ENCODE measurements at regions not wholly inside any gene's neighbourhood (a gene's known extent, or its start where the extent isn't known, plus 50 kb on each side); places are given as distances from the start of the nearest gene placed in this dataset.
A peak's percentile ranks its signal among the peaks of the same experiment; 100 is the strongest.

DNA sequence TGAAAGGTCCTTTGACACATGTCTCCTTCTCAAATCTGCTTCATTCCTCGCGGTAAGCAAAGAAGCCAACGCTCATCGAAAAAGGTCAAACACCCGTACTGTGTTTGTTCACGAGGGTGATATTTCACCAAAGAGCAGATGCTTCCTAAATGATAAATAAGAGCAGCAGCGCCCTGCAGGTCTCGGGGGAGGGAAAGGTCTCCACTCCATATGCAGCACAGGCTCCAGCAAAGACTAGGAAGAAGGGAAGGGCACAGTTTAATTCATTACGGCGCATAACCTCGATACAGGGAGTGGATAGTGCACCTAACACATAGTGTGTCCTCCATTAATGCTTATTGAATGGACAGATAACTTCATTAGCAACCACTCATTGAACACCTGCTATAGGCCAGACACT is 593.3 kb downstream of the CDK5RAP2 start:
- no peak for FAIRE-seq
- no peak for TF ChIP-seq POLR2AphosphoS5 (IDR thresholded peaks at IDR 0.05; ENCODE audit: low read depth, low read length)
- TF ChIP-seq SPI1 (IDR thresholded peaks at IDR 0.05; ENCODE audit: low read depth, low read length), result no peak
- no peak for TF ChIP-seq PAX5 (IDR thresholded peaks at IDR 0.05; ENCODE audit: insufficient read depth, low read length, severe bottlenecking)
- no peak for TF ChIP-seq TAF1 (IDR thresholded peaks at IDR 0.05; ENCODE audit: low read depth, low read length)
- no peak for TF ChIP-seq POU2F2 (IDR thresholded peaks at IDR 0.05; ENCODE audit: low read depth, low read length)
- no peak for TF ChIP-seq POLR2A (IDR thresholded peaks at IDR 0.05; ENCODE audit: low read depth, low read length)
- DNase-seq (ENCODE audit: insufficient read length, low spot score), result no peak

DNA sequence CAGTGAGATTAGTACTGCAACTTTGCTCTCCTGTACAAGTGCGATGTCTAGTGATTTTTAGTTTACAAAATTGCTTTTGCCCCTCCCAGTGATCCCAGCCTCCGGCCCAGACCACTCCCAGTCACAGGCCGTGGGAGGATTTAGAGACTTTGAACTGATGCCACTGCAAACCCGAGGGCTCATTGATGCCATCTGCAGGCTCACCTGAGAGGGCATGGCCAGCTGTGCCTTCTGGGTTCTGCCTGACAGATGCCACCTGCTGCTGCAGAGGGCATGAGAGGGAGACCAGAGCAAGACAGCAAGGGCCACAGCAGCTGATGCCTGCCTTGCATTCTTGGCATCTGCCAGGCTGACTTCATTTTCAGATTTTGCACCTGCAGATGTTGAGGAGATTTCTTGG is 593.8 kb downstream of the CDK5RAP2 start:
- no peak for DNase-seq (ENCODE audit: insufficient read length, low spot score)
- TF ChIP-seq PAX5 (IDR thresholded peaks at IDR 0.05; ENCODE audit: insufficient read depth, low read length, severe bottlenecking) (no peak), POLR2A (IDR thresholded peaks at IDR 0.05; ENCODE audit: low read depth, low read length) (no peak), POLR2AphosphoS5 (IDR thresholded peaks at IDR 0.05; ENCODE audit: low read depth, low read length) (no peak), POU2F2 (IDR thresholded peaks at IDR 0.05; ENCODE audit: low read depth, low read length) (no peak), TAF1 (IDR thresholded peaks at IDR 0.05; ENCODE audit: low read depth, low read length) (no peak), SPI1 (IDR thresholded peaks at IDR 0.05; ENCODE audit: low read depth, low read length) (no peak)

DNA sequence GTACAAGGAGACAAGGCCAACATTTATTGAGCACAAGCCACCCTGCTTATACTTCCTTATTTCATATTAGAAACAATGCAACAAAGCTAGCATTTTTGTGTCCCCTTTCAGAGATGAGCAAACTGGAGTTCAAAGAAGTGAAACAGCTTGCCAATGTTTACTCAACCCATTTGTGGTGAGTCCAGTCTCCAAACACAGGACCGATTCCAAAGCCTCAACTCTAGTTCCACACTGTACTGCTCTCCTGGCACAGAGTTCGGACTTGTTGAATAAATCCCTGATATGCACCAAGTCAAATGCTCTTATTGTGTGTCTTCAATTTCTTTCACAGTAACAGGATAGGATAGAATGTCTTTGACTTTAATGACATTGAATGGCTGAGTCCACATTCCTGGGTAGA is 604.8 kb upstream of the BRINP1 start:
- no peak for FAIRE-seq
- no peak for DNase-seq (ENCODE audit: insufficient read length, low spot score)
- TF ChIP-seq POLR2A (IDR thresholded peaks at IDR 0.05; ENCODE audit: low read depth, low read length) (no peak), POLR2AphosphoS5 (IDR thresholded peaks at IDR 0.05; ENCODE audit: low read depth, low read length) (no peak), SPI1 (IDR thresholded peaks at IDR 0.05; ENCODE audit: low read depth, low read length) (no peak), TAF1 (IDR thresholded peaks at IDR 0.05; ENCODE audit: low read depth, low read length) (no peak)

More for the DNA sequence above, 593.8 kb downstream of the CDK5RAP2 start:
- no peak for FAIRE-seq

DNA sequence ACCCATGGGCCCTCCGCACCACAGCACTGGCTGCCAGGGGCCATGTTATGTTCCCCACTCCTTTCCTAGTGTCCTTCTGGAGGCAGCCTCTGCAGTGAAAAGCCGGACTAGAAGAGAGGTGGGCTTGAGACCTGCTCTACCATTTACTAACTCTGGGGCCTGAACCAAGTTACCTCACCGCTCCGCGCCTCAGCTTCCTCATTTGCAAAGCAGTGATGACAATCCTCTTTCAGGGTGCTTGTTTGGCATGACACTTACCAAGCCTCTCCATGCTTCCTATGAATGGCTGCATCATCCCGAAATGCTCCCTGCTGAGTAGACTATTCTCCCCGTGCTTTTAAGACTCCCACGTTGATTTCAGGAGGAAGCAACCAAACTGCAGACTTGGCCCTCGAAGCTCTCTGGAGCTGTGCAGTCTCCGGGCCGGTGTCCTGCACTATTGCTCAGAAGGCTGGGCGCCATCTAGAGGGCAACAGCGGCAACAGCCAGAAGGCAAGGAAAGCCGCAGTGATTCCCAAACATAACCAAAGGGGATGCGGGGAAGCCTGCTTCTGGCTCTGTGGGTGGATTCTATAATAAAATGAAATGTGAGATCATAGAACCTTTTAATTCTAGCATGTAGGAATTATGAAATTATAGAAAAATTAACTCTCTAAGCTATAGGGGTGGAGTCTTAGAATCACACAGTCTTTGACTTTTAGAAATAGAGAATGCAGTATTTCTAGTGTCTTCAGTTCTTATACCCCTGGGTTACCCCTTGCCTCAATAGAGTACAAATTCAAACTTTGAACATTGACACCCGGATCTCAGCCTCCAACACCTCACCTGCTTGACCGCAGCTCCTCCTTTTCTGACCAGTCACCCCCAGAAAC is 599.8 kb upstream of the BRINP1 start:
- TF ChIP-seq POLR2A (IDR thresholded peaks at IDR 0.05; ENCODE audit: low read depth, low read length) (no peak), SPI1 (IDR thresholded peaks at IDR 0.05; ENCODE audit: low read depth, low read length) (no peak), POU2F2 (IDR thresholded peaks at IDR 0.05; ENCODE audit: low read depth, low read length) (no peak)
- peak; percentile 52 for DNase-seq (ENCODE audit: insufficient read length, low spot score)
- FAIRE-seq, result peak; percentile 40

DNA sequence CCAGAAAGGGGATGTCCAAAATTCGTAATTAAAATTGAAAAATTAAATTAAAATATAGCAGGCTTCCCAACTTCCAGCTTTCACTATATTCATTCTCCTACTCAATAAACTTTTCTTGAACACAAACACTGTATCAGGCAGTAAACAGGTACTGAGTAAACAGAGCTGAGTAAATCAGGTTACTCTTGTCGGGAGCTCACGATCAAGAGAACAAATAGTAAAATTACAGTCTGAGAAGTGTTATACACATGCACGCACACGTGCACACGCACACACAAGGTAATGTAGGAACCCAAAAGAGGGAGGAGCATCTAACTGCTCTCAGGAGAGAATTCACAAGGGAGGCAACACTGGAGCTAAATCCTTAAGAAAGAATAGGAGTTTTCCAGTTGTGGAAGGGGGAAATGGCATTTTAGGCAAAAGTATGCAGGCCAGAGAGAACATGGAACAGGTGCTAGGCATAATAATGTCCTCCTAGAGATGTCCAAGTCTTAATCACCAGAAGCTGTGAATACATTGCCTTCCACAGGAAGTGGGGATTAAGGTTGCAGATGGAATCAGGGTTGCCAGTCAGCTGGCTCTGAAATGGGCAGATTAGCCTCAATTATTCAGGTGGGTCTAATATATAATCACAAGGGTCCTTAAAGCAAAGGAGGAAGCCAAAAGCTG is 598.8 kb upstream of the BRINP1 start:
- DNase-seq (ENCODE audit: insufficient read length, low spot score) (no peak), FAIRE-seq (no peak)
- no peak for TF ChIP-seq POLR2AphosphoS5 (IDR thresholded peaks at IDR 0.05; ENCODE audit: low read depth, low read length)
- TF ChIP-seq POU2F2 (IDR thresholded peaks at IDR 0.05; ENCODE audit: low read depth, low read length), result no peak
- no peak for TF ChIP-seq POLR2A (IDR thresholded peaks at IDR 0.05; ENCODE audit: low read depth, low read length)
- no peak for TF ChIP-seq SPI1 (IDR thresholded peaks at IDR 0.05; ENCODE audit: low read depth, low read length)
- TF ChIP-seq TAF1 (IDR thresholded peaks at IDR 0.05; ENCODE audit: low read depth, low read length), result no peak
- TF ChIP-seq PAX5 (IDR thresholded peaks at IDR 0.05; ENCODE audit: insufficient read depth, low read length, severe bottlenecking), result no peak

DNA sequence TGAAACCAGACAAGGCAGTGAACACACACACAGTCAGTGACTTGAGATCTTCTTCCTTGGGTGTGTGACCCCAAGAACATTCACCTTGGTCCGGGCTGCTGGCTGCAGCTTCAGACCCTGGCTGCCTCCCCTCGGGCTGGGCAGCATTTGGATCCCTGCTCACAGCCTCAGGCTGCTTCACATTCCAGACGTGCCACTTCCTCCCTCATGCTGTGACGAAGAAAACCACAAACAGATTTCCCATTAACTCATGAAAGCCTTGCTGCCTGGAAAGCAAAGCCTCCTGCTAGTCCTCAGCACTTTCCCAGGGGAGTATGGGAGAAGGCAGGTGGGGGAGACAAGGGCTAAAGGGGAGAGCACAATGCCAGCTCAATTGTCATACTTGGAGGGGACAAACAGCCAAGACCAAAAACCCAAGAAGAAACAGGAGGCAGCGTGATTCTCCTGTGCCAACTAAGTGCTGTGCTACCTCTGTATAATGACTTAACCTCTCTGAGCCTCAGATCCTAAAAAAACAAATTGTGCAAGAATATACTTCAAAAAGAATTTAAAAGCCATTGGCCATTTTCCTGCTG is 594.6 kb upstream of the BRINP1 start:
- DNase-seq (ENCODE audit: insufficient read length, low spot score), result no peak
- no peak for FAIRE-seq
- TF ChIP-seq POLR2AphosphoS5 (IDR thresholded peaks at IDR 0.05; ENCODE audit: low read depth, low read length), result no peak
- no peak for TF ChIP-seq SPI1 (IDR thresholded peaks at IDR 0.05; ENCODE audit: low read depth, low read length)
- no peak for TF ChIP-seq POU2F2 (IDR thresholded peaks at IDR 0.05; ENCODE audit: low read depth, low read length)
- TF ChIP-seq PAX5 (IDR thresholded peaks at IDR 0.05; ENCODE audit: insufficient read depth, low read length, severe bottlenecking), result no peak
- TF ChIP-seq POLR2A (IDR thresholded peaks at IDR 0.05; ENCODE audit: low read depth, low read length), result no peak
- TF ChIP-seq TAF1 (IDR thresholded peaks at IDR 0.05; ENCODE audit: low read depth, low read length), result no peak

DNA sequence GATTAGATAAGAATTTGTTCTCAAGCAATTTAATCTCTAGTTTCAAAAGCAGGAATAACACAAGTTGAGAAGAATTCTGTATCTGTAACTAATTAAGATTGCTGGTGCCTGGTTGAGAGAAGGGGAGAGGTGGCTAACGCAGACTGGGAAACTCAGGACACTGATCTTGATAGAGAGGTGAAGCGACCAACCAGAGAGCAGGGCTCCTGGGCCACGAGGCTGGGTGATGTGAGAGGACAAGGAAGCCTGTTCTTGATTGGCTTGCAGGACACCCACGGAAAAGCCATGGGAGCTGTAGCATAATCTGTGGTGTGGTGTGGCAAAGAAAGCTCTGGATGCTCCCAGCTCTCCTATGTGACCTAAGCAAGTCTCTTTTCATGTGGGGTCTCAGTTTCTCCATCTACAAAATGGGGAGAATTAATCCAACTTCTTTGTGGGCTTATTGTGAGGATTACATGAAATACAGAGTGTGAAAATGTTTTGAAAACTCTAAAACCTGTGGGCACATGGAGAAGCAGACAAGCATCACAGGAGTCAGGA is 594.1 kb upstream of the BRINP1 start:
- FAIRE-seq (no peak), DNase-seq (ENCODE audit: insufficient read length, low spot score) (no peak)
- no peak for TF ChIP-seq TAF1 (IDR thresholded peaks at IDR 0.05; ENCODE audit: low read depth, low read length)
- TF ChIP-seq POLR2A (IDR thresholded peaks at IDR 0.05; ENCODE audit: low read depth, low read length), result no peak
- no peak for TF ChIP-seq POLR2AphosphoS5 (IDR thresholded peaks at IDR 0.05; ENCODE audit: low read depth, low read length)
- no peak for TF ChIP-seq POU2F2 (IDR thresholded peaks at IDR 0.05; ENCODE audit: low read depth, low read length)
- no peak for TF ChIP-seq PAX5 (IDR thresholded peaks at IDR 0.05; ENCODE audit: insufficient read depth, low read length, severe bottlenecking)
- TF ChIP-seq SPI1 (IDR thresholded peaks at IDR 0.05; ENCODE audit: low read depth, low read length), result no peak

DNA sequence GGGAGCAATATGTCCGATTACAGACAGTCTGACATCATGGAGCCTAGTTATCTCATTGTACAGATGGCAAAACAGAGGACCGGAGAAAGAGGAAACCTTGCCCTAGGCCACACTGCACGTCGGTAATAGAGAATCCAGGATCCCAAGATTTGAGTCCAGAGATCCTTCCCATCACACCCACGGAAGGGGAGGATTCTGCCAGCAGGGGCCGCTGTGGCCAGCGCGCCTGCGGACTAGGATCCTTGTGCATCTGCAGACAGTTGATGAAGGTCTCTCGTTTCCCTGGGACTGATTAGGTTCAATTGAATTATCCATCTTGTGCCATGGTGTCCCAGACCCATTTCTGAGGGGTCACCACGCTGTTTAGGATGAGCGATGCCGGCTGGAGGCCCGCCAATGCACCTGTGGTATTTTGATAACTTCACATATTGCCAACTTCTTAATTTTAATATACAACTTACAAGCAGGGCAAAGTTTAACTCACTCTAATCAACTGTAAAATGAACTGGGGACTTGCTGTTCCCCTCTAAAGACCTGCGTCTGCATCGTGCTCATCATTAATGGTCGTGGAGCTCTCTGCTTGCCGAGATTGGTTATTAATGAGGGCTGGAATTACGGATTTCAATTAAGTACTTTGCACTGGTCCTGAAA is 592.7 kb upstream of the BRINP1 start:
- DNase-seq (ENCODE audit: insufficient read length, low spot score) (peak; percentile 5), FAIRE-seq (peak; percentile 31)
- TF ChIP-seq POU2F2 (IDR thresholded peaks at IDR 0.05; ENCODE audit: low read depth, low read length) (no peak), SPI1 (IDR thresholded peaks at IDR 0.05; ENCODE audit: low read depth, low read length) (no peak), TAF1 (IDR thresholded peaks at IDR 0.05; ENCODE audit: low read depth, low read length) (no peak), PAX5 (IDR thresholded peaks at IDR 0.05; ENCODE audit: insufficient read depth, low read length, severe bottlenecking) (no peak), POLR2A (IDR thresholded peaks at IDR 0.05; ENCODE audit: low read depth, low read length) (no peak), POLR2AphosphoS5 (IDR thresholded peaks at IDR 0.05; ENCODE audit: low read depth, low read length) (no peak)

Data from GM12891 (cell line).